Panc1 (cell line): ENCODE measurements at regions not wholly inside any gene's neighbourhood (a gene's known extent, or its start where the extent isn't known, plus 50 kb on each side); places are given as distances from the start of the nearest gene placed in this dataset.

Source experiments
- ATAC-seq: fragments of 200-7000 bp; cut with Tn5 transposase; 2 replicates; pipeline ENCODE4 v1.9.1; 2020; ENCODE audit warnings: mild to moderate bottlenecking, moderate library complexity
- BruUV-seq: library from RNA; stranded (reverse); fragments of 400-500 nt; replicated peaks from 2 replicates; lab custom pipeline; 2021; lab: Mats Ljungman, UMichigan
- CTCF ChIA-PET: fragments of 300-600 bp; sonication (Branson Sonifier 250); formaldehyde crosslinking; loops from one replicate; lab custom pipeline; 2022; ENCODE audit warnings: antibody characterized with exemption; lab: Charles Lee
- POLR2A ChIA-PET: fragments of 300-600 bp; sonication (Branson Sonifier 250); formaldehyde crosslinking; loops from one replicate; lab custom pipeline; 2022; ENCODE audit warnings: antibody characterized with exemption; lab: Charles Lee
- DNase-seq: peaks from one replicate; pipeline ENCODE4 v3.0.0-alpha.2; 2010; ENCODE audit warnings: low read depth, low spot score
- H3K27ac ChIP-seq: 2 replicates; pipeline ENCODE4 v1.5.1; 2011; ENCODE audit warnings: mild to moderate bottlenecking, low read length, inconsistent platforms
- H3K27me3 ChIP-seq: fragments of 200-500 bp; sonication (Bioruptor generic); 2 replicates; pipeline ENCODE4 v1.6.0; 2014; ENCODE audit warnings: low read length, inconsistent platforms; ENCODE audit not compliant: control insufficient read depth, insufficient read depth
- H3K36me3 ChIP-seq: fragments of 200-500 bp; sonication (Bioruptor generic); 2 replicates; pipeline ENCODE4 v1.5.1; 2014; ENCODE audit warnings: inconsistent platforms, mild to moderate bottlenecking, low read length, moderate library complexity; ENCODE audit not compliant: control insufficient read depth, insufficient read depth
- H3K4me1 ChIP-seq: 2 replicates; pipeline ENCODE4 v1.5.1; 2011; ENCODE audit warnings: inconsistent platforms, mild to moderate bottlenecking, low read length, moderate library complexity; ENCODE audit not compliant: control insufficient read depth, insufficient read depth
- H3K4me3 ChIP-seq, 2 experiments: 2 replicates each; pipeline ENCODE4 v1.5.1; 2011 to 2012; ENCODE audit warnings: low read depth in 2 of 2, low read length in 2 of 2, mild to moderate bottlenecking in 2 of 2, inconsistent platforms in 1 of 2, moderate library complexity in 1 of 2
- H3K9me3 ChIP-seq: fragments of 200-500 bp; sonication (Bioruptor generic); 2 replicates; pipeline ENCODE4 v1.5.1; 2014; ENCODE audit warnings: low read depth, mild to moderate bottlenecking, inconsistent platforms, low read length, moderate library complexity; ENCODE audit not compliant: control insufficient read depth, insufficient read depth
- CTCF ChIP-seq: fragments of 450-650 bp; IDR thresholded peaks from 2 replicates; pipeline ENCODE4 v1.5.1; 2017; ENCODE audit warnings: mild to moderate bottlenecking
- POLR2AphosphoS5 ChIP-seq: IDR thresholded peaks from 2 replicates; pipeline ENCODE4 v1.6.1; 2012; ENCODE audit warnings: mild to moderate bottlenecking, low read depth, low read length, moderate library complexity
- REST ChIP-seq, 2 experiments: IDR thresholded peaks; 2 replicates each; pipeline ENCODE4 v1.6.1; 2011 to 2012; ENCODE audit warnings: low read depth in 2 of 2, control low read depth in 1 of 2, low read length in 1 of 2, mild to moderate bottlenecking in 1 of 2, moderate library complexity in 1 of 2; ENCODE audit not compliant: insufficient read depth in 1 of 2
- SIN3A ChIP-seq: IDR thresholded peaks from 2 replicates; pipeline ENCODE4 v1.6.1; 2012; ENCODE audit warnings: low read depth, mild to moderate bottlenecking, low read length, moderate library complexity, borderline replicate concordance; ENCODE audit not compliant: insufficient read depth
- TCF7L2 ChIP-seq: IDR thresholded peaks from 2 replicates; pipeline ENCODE4 v1.6.1; 2011; ENCODE audit warnings: mild to moderate bottlenecking, low read depth, low read length, inconsistent platforms
- in situ Hi-C: cut with HindIII; loops from 2 replicates; pipeline ENCODE4 v1.10.0; 2016; ENCODE audit warnings: low sequenced_read_pairs, low pct_unique_long_range_greater_than_20kb
- intact Hi-C: fragments of 100-400 bp; cut with micrococcal nuclease; formaldehyde crosslinking; loops from one replicate; pipeline ENCODE4 v1.10.0; 2022; ENCODE audit not compliant: unreplicated experiment

- H3K36me3 ChIP-seq = no peaks in the 10 kb centered on the region
- peaks cover 19% of the 10 kb centered on the region for H3K4me1 ChIP-seq
- no peak overlapping the region for H3K4me3 ChIP-seq
- ChIA-PET CTCF (no interaction called here), POLR2A (no interaction called here)
- no TSS peak for BruUV-seq
- in situ Hi-C loops = no loop called here
- no peaks in the 10 kb centered on the region for H3K27me3 ChIP-seq
- ATAC-seq = no peak
- no peak for DNase-seq
- TF ChIP-seq TCF7L2 (no peak), REST (IDR thresholded peaks at IDR 0.05; ENCODE audit: insufficient read depth in 1 of 2, low read depth in 2 of 2, low read length in 1 of 2) (no peak), SIN3A (no peak), CTCF (no peak), POLR2AphosphoS5 (no peak)
- intact Hi-C loops = loop anchor here (5.0 kb wide), 1 partner anchor 39 kb away; no protein-coding TSS in a partner anchor
- peaks cover 3% of the 10 kb centered on the region; the same call in 1 of the 2 replicates for H3K9me3 ChIP-seq
- H3K27ac ChIP-seq = peak overlapping the region; percentile 81
Measured at GRCh38 chr2:234308073-234308812, 188.6 kb downstream of the ARL4C start.

GRCh38 chr2:234307322-234307961, 189.4 kb downstream of the ARL4C start:
- Histone ChIP-seq H3K36me3 (no peaks in the 10 kb centered on the region), H3K4me3 (no peak overlapping the region), H3K27ac (peak overlapping the region; percentile 81; the same call in 1 of the 2 replicates), H3K4me1 (peaks cover 27% of the 10 kb centered on the region), H3K27me3 (no peaks in the 10 kb centered on the region), H3K9me3 (peaks cover 3% of the 10 kb centered on the region; the same call in 1 of the 2 replicates)
- TF ChIP-seq SIN3A = no peak
- no peak for TF ChIP-seq POLR2AphosphoS5
- TF ChIP-seq TCF7L2 = no peak
- no peak for TF ChIP-seq REST (IDR thresholded peaks at IDR 0.05; ENCODE audit: insufficient read depth in 1 of 2, low read depth in 2 of 2, low read length in 1 of 2)
- no peak for TF ChIP-seq CTCF
- no peak for ATAC-seq
- POLR2A ChIA-PET = interaction anchor here (0.6 kb wide), 1 partner anchor 36 kb away, joined by 3 read pairs; no protein-coding TSS in a partner anchor
- no peak for DNase-seq
- in situ Hi-C loops (no loop called here), intact Hi-C loops (loop anchor here (5.0 kb wide), 1 partner anchor 40 kb away; no protein-coding TSS in a partner anchor)
- BruUV-seq = no TSS peak
- CTCF ChIA-PET = no interaction called here
